H9 (cell line): ENCODE measurements at regions not wholly inside any gene's neighbourhood (a gene's known extent, or its start where the extent isn't known, plus 50 kb on each side); places are given as distances from the start of the nearest gene placed in this dataset.

Experiments used
- DNase-seq: peaks from one replicate; pipeline ENCODE4 v3.0.0-alpha.2; 2017
- H2AFZ ChIP-seq: one replicate; pipeline ENCODE4 v1.6.1; 2013; ENCODE audit warnings: mild to moderate bottlenecking, low read length, control low read depth, moderate library complexity
- H2AK5ac ChIP-seq: 2 replicates; pipeline ENCODE4 v1.6.1; 2013; ENCODE audit warnings: low read length, control low read depth, mixed read lengths; ENCODE audit not compliant: insufficient read length
- H2BK120ac ChIP-seq: one replicate; pipeline ENCODE4 v1.6.1; 2013; ENCODE audit warnings: low read depth, mild to moderate bottlenecking, low read length, control low read depth, inconsistent platforms; ENCODE audit not compliant: poor library complexity, severe bottlenecking
- H2BK12ac ChIP-seq: 2 replicates; pipeline ENCODE4 v1.6.1; 2013; ENCODE audit warnings: low read length, control low read depth, mixed read lengths, low read depth; ENCODE audit not compliant: insufficient read length
- H2BK15ac ChIP-seq: 2 replicates; pipeline ENCODE4 v1.6.1; 2013; ENCODE audit warnings: low read depth, low read length, control low read depth
- H2BK20ac ChIP-seq: one replicate; pipeline ENCODE4 v1.6.1; 2013; ENCODE audit warnings: low read depth, mild to moderate bottlenecking, low read length, control low read depth, inconsistent platforms; ENCODE audit not compliant: poor library complexity, severe bottlenecking
- H2BK5ac ChIP-seq: 2 replicates; pipeline ENCODE4 v1.6.1; 2013; ENCODE audit warnings: low read length, control low read depth, mixed read lengths; ENCODE audit not compliant: insufficient read length
- H3K14ac ChIP-seq: 2 replicates; pipeline ENCODE4 v1.6.1; 2013; ENCODE audit warnings: low read length, control low read depth; ENCODE audit not compliant: insufficient read depth
- H3K18ac ChIP-seq: 2 replicates; pipeline ENCODE4 v1.6.1; 2013; ENCODE audit warnings: low read depth, mild to moderate bottlenecking, mixed read lengths, low read length, control low read depth; ENCODE audit not compliant: insufficient read length
- H3K23ac ChIP-seq: 2 replicates; pipeline ENCODE4 v1.6.1; 2013; ENCODE audit warnings: low read length, control low read depth, mixed read lengths, low read depth; ENCODE audit not compliant: insufficient read length
- H3K23me2 ChIP-seq: 2 replicates; pipeline ENCODE4 v1.6.1; 2013; ENCODE audit warnings: low read depth, mild to moderate bottlenecking, mixed read lengths, low read length, control low read depth; ENCODE audit not compliant: insufficient read length, poor library complexity, severe bottlenecking
- H3K27ac ChIP-seq: 2 replicates; pipeline ENCODE4 v1.5.1; 2013; ENCODE audit warnings: low read length, control low read depth, mixed read lengths, low read depth; ENCODE audit not compliant: insufficient read length
- H3K27me3 ChIP-seq: 2 replicates; pipeline ENCODE4 v1.6.1; 2013; ENCODE audit warnings: low read length, control low read depth, inconsistent platforms; ENCODE audit not compliant: insufficient read depth
- H3K4ac ChIP-seq: 2 replicates; pipeline ENCODE4 v1.6.1; 2013; ENCODE audit warnings: low read depth, mild to moderate bottlenecking, control low read depth, inconsistent platforms, low read length, moderate library complexity
- H3K4me1 ChIP-seq: 2 replicates; pipeline ENCODE4 v1.6.1; 2013; ENCODE audit warnings: low read length, control low read depth, inconsistent platforms; ENCODE audit not compliant: insufficient read depth
- H3K4me2 ChIP-seq: 2 replicates; pipeline ENCODE4 v1.6.1; 2013; ENCODE audit warnings: low read length, control low read depth, mixed read lengths; ENCODE audit not compliant: insufficient read length, insufficient read depth
- H3K56ac ChIP-seq: 2 replicates; pipeline ENCODE4 v1.6.1; 2013; ENCODE audit warnings: low read depth, mild to moderate bottlenecking, mixed read lengths, low read length, control low read depth; ENCODE audit not compliant: insufficient read length
- H3K79me1 ChIP-seq: 2 replicates; pipeline ENCODE4 v1.6.1; 2013; ENCODE audit warnings: low read depth, mild to moderate bottlenecking, moderate library complexity, low read length, control low read depth, inconsistent platforms; ENCODE audit not compliant: insufficient read depth, poor library complexity, severe bottlenecking
- H3K79me2 ChIP-seq: 2 replicates; pipeline ENCODE4 v1.6.1; 2013; ENCODE audit warnings: low read length, control low read depth, inconsistent platforms; ENCODE audit not compliant: insufficient read depth
- H3K9ac ChIP-seq: 2 replicates; pipeline ENCODE4 v1.6.1; 2013; ENCODE audit warnings: low read length, control low read depth, mixed read lengths; ENCODE audit not compliant: insufficient read length; ENCODE audit errors: extremely low read depth
- H3K9me3 ChIP-seq: one replicate; pipeline ENCODE4 v1.6.1; 2013; ENCODE audit warnings: low read depth, low read length, inconsistent platforms; ENCODE audit not compliant: control insufficient read depth
- H3T11ph ChIP-seq: one replicate; pipeline ENCODE4 v1.6.1; 2013; ENCODE audit warnings: mild to moderate bottlenecking, low read length, control low read depth, inconsistent platforms
- H4K20me1 ChIP-seq: one replicate; pipeline ENCODE4 v1.6.1; 2013; ENCODE audit not compliant: control insufficient read depth, insufficient read length, insufficient read depth
- H4K5ac ChIP-seq: 2 replicates; pipeline ENCODE4 v1.6.1; 2013; ENCODE audit warnings: low read depth, mild to moderate bottlenecking, mixed read lengths, low read length, control low read depth; ENCODE audit not compliant: insufficient read length
- H4K8ac ChIP-seq: replicated peaks from 2 replicates; pipeline ENCODE4 v1.6.1; 2013; ENCODE audit warnings: low read length, control low read depth, mixed read lengths, low read depth; ENCODE audit not compliant: insufficient read length
- H4K91ac ChIP-seq: 2 replicates; pipeline ENCODE4 v1.6.1; 2013; ENCODE audit warnings: low read depth, mild to moderate bottlenecking, moderate library complexity, mixed read lengths, low read length, control low read depth; ENCODE audit not compliant: insufficient read length
- H3K27ac Mint-ChIP-seq, 3 experiments: 2 replicates in 2 of 3; 3 replicates in 1 of 3; pipeline ENCODE4 v1.8.0; 2020 to 2021; ENCODE audit warnings: mixed read lengths in 3 of 3, mild to moderate bottlenecking in 1 of 3, moderate library complexity in 1 of 3
- H3K27me3 Mint-ChIP-seq: 2 replicates; pipeline ENCODE4 v1.8.0; 2021; ENCODE audit warnings: low read depth, mild to moderate bottlenecking, moderate library complexity, mixed read lengths
- H3K36me3 Mint-ChIP-seq, 3 experiments: 2 replicates in 2 of 3; 3 replicates in 1 of 3; pipeline ENCODE4 v1.8.0; 2020 to 2021; ENCODE audit warnings: low read depth in 3 of 3, mixed read lengths in 3 of 3; ENCODE audit not compliant: insufficient read depth in 1 of 3
- H3K4me1 Mint-ChIP-seq, 2 experiments: 2 replicates each; pipeline ENCODE4 v1.8.0; 2020; ENCODE audit warnings: mixed read lengths in 2 of 2
- H3K4me3 Mint-ChIP-seq, 2 experiments: 2 replicates in 1 of 2; 3 replicates in 1 of 2; pipeline ENCODE4 v1.8.0; 2020 to 2021; ENCODE audit warnings: mild to moderate bottlenecking in 2 of 2, mixed read lengths in 2 of 2, moderate library complexity in 1 of 2
- H3K9me3 Mint-ChIP-seq, 2 experiments: 2 replicates in 1 of 2; 3 replicates in 1 of 2; pipeline ENCODE4 v1.8.0; 2020; ENCODE audit warnings: mild to moderate bottlenecking in 2 of 2, mixed read lengths in 2 of 2, moderate library complexity in 1 of 2
- CTCF ChIP-seq: fragments of 200-600 bp; sonication (generic); conservative IDR thresholded peaks from 3 replicates; pipeline ENCODE4 v1.8.0; 2021; ENCODE audit warnings: antibody characterized with exemption, mild to moderate bottlenecking
- WGBS: extraction: QIAGEN DNeasy Blood & Tissue Kit; methylation state at CpG from one replicate; pipeline ENCODE4 v1.1.7; 2013; ENCODE audit warnings: missing lambda C conversion rate, low lambda C conversion rate, mixed read lengths; ENCODE audit not compliant: insufficient read length; ENCODE audit errors: extremely low coverage; 5-methylcytosine and 5-hydroxymethylcytosine counted together

DNA sequence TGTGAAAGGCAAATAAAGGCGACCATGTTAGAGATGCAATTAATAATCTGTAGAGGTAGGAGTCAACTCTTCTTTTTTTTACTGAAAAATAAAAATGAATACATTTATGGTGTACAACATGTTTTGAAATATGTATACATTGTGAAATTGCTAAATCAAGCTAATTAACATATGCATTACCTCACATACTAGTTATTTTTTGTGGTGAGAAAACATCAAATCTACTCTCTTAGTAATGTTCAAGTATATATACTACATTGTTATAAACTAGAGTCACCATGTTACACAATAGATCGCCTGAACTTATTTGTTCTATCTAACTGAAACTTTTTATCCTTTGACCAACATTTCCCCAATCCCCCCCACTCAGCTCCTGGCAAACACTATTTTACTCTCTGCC, 143.2 kb downstream of the POU4F1 start:
- no peak overlapping the region for H3T11ph ChIP-seq
- no peaks in the 10 kb centered on the region for H3K4me1 Mint-ChIP-seq
- no peak overlapping the region for H3K56ac ChIP-seq
- H3K4me2 ChIP-seq: no peak overlapping the region
- no peak overlapping the region for H3K27ac Mint-ChIP-seq
- H3K23me2 ChIP-seq: no peaks in the 10 kb centered on the region
- no peak overlapping the region for H2BK5ac ChIP-seq
- no peaks in the 10 kb centered on the region for H3K4me1 ChIP-seq
- no peak for TF ChIP-seq CTCF
- no peak overlapping the region for H4K5ac ChIP-seq
- no peak overlapping the region for H2AK5ac ChIP-seq
- no peaks in the 10 kb centered on the region for H3K9me3 ChIP-seq
- no peaks in the 10 kb centered on the region for H3K36me3 Mint-ChIP-seq
- no peak overlapping the region for H2BK20ac ChIP-seq
- no peak for DNase-seq
- H3K4me3 Mint-ChIP-seq: no peak overlapping the region
- H2BK120ac ChIP-seq: no peak overlapping the region
- WGBS: no CpG with 5 or more reads among the region's 2 CpGs
- H2BK12ac ChIP-seq: no peak overlapping the region
- H3K9me3 Mint-ChIP-seq: no peaks in the 10 kb centered on the region
- no peak overlapping the region for H4K91ac ChIP-seq
- H3K27me3 Mint-ChIP-seq: no peaks in the 10 kb centered on the region; the same call in 1 of the 2 replicates
- H3K9ac ChIP-seq: no peak overlapping the region
- H3K4ac ChIP-seq: no peak overlapping the region
- H3K79me2 ChIP-seq: no peaks in the 10 kb centered on the region
- H4K20me1 ChIP-seq: no peaks in the 10 kb centered on the region
- no peak overlapping the region for H3K14ac ChIP-seq
- no peaks in the 10 kb centered on the region for H3K27me3 ChIP-seq
- no peak overlapping the region for H2BK15ac ChIP-seq
- no peaks in the 10 kb centered on the region for H3K79me1 ChIP-seq
- H3K27ac ChIP-seq: no peak overlapping the region
- no peak overlapping the region for H3K23ac ChIP-seq
- H4K8ac ChIP-seq: no peak overlapping the region
- H3K18ac ChIP-seq: no peak overlapping the region
- no peak overlapping the region for H2AFZ ChIP-seq
